Tibial artery (tissue), 4 donors: ENCODE measurements at regions not wholly inside any gene's neighbourhood (a gene's known extent, or its start where the extent isn't known, plus 50 kb on each side); places are given as distances from the start of the nearest gene placed in this dataset.
A peak's percentile ranks its signal among the peaks of the same experiment; 100 is the strongest.

Source experiments
- DNase-seq, 2 donors: peaks; one replicate each; pipeline ENCODE4 v3.0.0-alpha.2; 2019
- H3K27ac ChIP-seq, 2 donors: fragments of 200-600 bp; sonication (generic) in 1 of 2; 1 replicate in 1 of 2; 2 replicates in 1 of 2; pipeline ENCODE4 v1.5.1; 2018 to 2019; ENCODE audit warnings: mild to moderate bottlenecking in 1 of 2
- H3K27me3 ChIP-seq, 2 donors: fragments of 200-600 bp; sonication (generic) in 1 of 2; one replicate each; pipeline versions ENCODE4 v1.5.1 to v1.6.0; 2016 to 2019
- H3K36me3 ChIP-seq, 3 donors: fragments of 200-600 bp; sonication (generic) in 2 of 3; one replicate each; pipeline ENCODE4 v1.5.1; 2016 to 2019; ENCODE audit warnings: mild to moderate bottlenecking in 2 of 3
- H3K4me1 ChIP-seq, 4 donors: fragments of 200-600 bp; sonication (generic) in 2 of 4; 1 replicate in 3 of 4; 2 replicates in 1 of 4; pipeline ENCODE4 v1.5.1; 2016 to 2019
- H3K4me3 ChIP-seq, 2 donors: fragments of 200-600 bp; sonication (generic) in 1 of 2; 1 replicate in 1 of 2; 2 replicates in 1 of 2; pipeline ENCODE4 v1.5.1; 2018 to 2019; ENCODE audit warnings: mild to moderate bottlenecking in 2 of 2
- H3K9me3 ChIP-seq, 3 donors: fragments of 200-600 bp; sonication (generic) in 1 of 3; one replicate each; pipeline ENCODE4 v1.5.1; 2016 to 2019
- intact Hi-C: fragments of 100-400 bp; cut with DNase I; formaldehyde crosslinking; loops from one replicate; pipeline ENCODE4 v1.15.0; 2023; ENCODE audit warnings: low total_unique reads
- TF ChIP-seq, protein P1 (sequence below), 2 experiments: fragments of 200-600 bp in 1 of 2; fragments of 450-650 bp in 1 of 2; IDR thresholded peaks; one replicate each; pipeline ENCODE4 v1.5.1; 2017 to 2019; ENCODE audit warnings: antibody characterized with exemption in 2 of 2, mild to moderate bottlenecking in 1 of 2, moderate library complexity in 1 of 2

GRCh38 chrX:45788315-45788714, 587.6 kb upstream of the DIPK2B start:
- no peak overlapping the region for H3K27ac ChIP-seq

DNA sequence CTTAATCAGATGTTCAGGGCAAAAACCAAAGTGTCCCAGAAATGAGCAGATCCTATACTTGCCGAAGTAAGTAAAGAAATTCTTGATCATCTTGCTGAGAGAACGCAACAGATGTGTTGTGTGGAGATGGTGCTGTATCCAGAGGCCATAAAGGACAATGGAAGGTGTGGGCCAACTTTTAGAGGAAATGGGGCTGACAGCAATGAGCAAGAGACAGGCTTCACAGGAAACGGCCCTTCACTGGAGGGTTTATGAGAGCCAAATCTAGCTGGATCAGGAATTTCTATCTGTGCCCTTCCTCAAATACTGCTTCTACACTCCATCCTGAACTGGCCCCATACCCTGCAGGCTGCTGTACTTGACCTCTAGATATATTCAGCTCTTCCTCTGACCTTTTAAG, 583.9 kb upstream of the DIPK2B start:
- Histone ChIP-seq H3K27me3 (no peaks in the 10 kb centered on the region), H3K9me3 (no peaks in the 10 kb centered on the region), H3K4me1 (peaks cover 0 to 9% (median 3%) of the 10 kb centered on the region in 4 donors), H3K4me3 (no peak overlapping the region), H3K36me3 (no peaks in the 10 kb centered on the region), H3K27ac (no peak overlapping the region)
- DNase-seq: no peak
- TF ChIP-seq, protein P1, sequence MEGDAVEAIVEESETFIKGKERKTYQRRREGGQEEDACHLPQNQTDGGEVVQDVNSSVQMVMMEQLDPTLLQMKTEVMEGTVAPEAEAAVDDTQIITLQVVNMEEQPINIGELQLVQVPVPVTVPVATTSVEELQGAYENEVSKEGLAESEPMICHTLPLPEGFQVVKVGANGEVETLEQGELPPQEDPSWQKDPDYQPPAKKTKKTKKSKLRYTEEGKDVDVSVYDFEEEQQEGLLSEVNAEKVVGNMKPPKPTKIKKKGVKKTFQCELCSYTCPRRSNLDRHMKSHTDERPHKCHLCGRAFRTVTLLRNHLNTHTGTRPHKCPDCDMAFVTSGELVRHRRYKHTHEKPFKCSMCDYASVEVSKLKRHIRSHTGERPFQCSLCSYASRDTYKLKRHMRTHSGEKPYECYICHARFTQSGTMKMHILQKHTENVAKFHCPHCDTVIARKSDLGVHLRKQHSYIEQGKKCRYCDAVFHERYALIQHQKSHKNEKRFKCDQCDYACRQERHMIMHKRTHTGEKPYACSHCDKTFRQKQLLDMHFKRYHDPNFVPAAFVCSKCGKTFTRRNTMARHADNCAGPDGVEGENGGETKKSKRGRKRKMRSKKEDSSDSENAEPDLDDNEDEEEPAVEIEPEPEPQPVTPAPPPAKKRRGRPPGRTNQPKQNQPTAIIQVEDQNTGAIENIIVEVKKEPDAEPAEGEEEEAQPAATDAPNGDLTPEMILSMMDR (IDR thresholded peaks at IDR 0.05): no peak
- intact Hi-C loops: no loop called here

More at GRCh38 chrX:45788315-45788714, 587.6 kb upstream of the DIPK2B start:
- H3K4me1 ChIP-seq: peaks cover 0 to 15% (median 3%) of the 10 kb centered on the region in 4 donors
- DNase-seq: no peak
- no peaks in the 10 kb centered on the region for H3K9me3 ChIP-seq
- intact Hi-C loops: no loop called here
- H3K27me3 ChIP-seq: no peaks in the 10 kb centered on the region
- no peaks in the 10 kb centered on the region for H3K36me3 ChIP-seq
- no peak overlapping the region for H3K4me3 ChIP-seq
- TF ChIP-seq, protein P1 (IDR thresholded peaks at IDR 0.05): no peak

- intact Hi-C loops: no loop called here
- no peak overlapping the region for H3K27ac ChIP-seq
- no peak overlapping the region for H3K4me3 ChIP-seq
- TF ChIP-seq, protein P1 (IDR thresholded peaks at IDR 0.05): no peak
- no peaks in the 10 kb centered on the region for H3K4me1 ChIP-seq
- DNase-seq: no peak
- no peaks in the 10 kb centered on the region for H3K36me3 ChIP-seq
- no peaks in the 10 kb centered on the region for H3K27me3 ChIP-seq
- no peaks in the 10 kb centered on the region for H3K9me3 ChIP-seq
Observed at GRCh38 chrX:45783002-45783401, 582.3 kb upstream of the DIPK2B start.

DNA sequence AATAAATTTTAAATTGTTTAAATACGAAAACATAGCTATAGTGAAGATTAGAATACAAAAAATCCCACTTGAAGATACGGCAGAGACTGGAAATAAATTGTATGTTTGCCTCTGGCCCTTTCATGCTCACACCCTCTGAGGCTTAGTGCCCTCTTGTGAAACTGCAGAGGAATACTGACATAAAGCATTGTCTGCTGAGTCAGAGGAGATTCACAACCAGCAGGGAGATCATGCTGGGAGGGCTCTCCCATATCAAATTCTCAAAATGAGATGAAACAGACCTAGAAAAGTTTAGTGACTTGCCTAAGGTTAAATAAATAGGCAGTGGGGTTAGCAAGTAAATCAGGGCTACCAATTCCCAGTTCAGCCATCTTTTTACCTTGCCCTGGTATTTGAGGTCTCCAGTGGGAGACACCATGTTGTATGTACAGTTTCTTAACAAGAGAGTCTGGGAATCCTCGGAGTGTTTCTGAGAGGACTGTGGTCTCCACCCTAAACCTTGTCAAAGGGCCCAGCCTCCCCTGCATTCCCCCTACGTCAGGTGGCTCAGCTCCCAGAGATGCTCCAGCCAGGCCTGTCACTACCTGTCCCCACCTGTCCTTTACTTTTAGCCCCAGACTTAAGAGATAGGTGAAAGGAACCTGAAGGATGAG, 581.4 kb upstream of the DIPK2B start:
- intact Hi-C loops: no loop called here
- no peak for DNase-seq
- Histone ChIP-seq H3K36me3 (no peaks in the 10 kb centered on the region), H3K4me3 (no peak overlapping the region), H3K27ac (no peak overlapping the region), H3K4me1 (no peaks in the 10 kb centered on the region), H3K27me3 (no peaks in the 10 kb centered on the region), H3K9me3 (no peaks in the 10 kb centered on the region)
- TF ChIP-seq, protein P1 (IDR thresholded peaks at IDR 0.05): peak in 1 of 2 experiments; percentile 7

DNA sequence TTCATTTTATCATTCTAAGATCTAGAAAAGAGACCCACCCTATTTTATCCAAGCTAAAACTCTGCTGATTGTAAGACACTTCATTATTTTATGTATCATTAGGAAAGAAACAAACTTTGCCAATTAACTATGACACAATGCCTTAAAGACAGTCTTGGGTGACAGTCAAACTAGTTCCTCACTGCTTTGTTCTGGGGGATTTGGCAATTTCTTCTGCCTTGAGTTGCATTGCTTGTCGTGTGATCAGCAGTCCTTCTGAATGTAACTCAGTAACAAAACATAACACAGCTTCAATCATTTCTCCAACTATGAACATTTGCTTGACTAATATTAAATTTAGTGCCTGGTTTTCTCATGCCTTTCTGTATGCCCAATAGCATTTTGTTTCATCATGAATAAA, 577.9 kb upstream of the DIPK2B start:
- H3K27me3 ChIP-seq: no peaks in the 10 kb centered on the region
- H3K27ac ChIP-seq: no peak overlapping the region
- H3K36me3 ChIP-seq: no peaks in the 10 kb centered on the region
- H3K4me3 ChIP-seq: no peak overlapping the region
- TF ChIP-seq, protein P1 (IDR thresholded peaks at IDR 0.05): no peak
- no peaks in the 10 kb centered on the region for H3K9me3 ChIP-seq
- intact Hi-C loops: no loop called here
- peaks cover 0 to 27% (median 2%) of the 10 kb centered on the region in 4 donors for H3K4me1 ChIP-seq
- no peak for DNase-seq
